Endothelial cell of umbilical vein (primary cell): ENCODE measurements at regions not wholly inside any gene's neighbourhood (a gene's known extent, or its start where the extent isn't known, plus 50 kb on each side); places are given as distances from the start of the nearest gene placed in this dataset.

ENCODE experiments used
- BruUV-seq: library from RNA; stranded (reverse); fragments of 400-500 nt; replicated peaks from 2 replicates; lab custom pipeline; 2021; lab: Mats Ljungman, UMichigan
- CTCF ChIA-PET: fragments of 300-600, 350-600 bp; sonication (Branson Sonifier 250); formaldehyde crosslinking; loops from one replicate; lab custom pipeline; 2021; ENCODE audit warnings: antibody characterized with exemption, inconsistent platforms; lab: Charles Lee
- POLR2A ChIA-PET: fragments of 300-600, 350-600 bp; sonication (Branson Sonifier 250); formaldehyde crosslinking; loops from one replicate; lab custom pipeline; 2021; ENCODE audit warnings: antibody characterized with exemption, inconsistent platforms; lab: Charles Lee
- DNase-seq: peaks from one replicate; pipeline ENCODE4 v3.0.0-alpha.2; 2011; ENCODE audit warnings: low read depth, low spot score
- FAIRE-seq: peaks from 2 replicates; lab custom pipeline; 2011; peaks lifted over from hg19 to GRCh38; lab: Jason Lieb, UNC
- H2AFZ ChIP-seq: 2 replicates; pipeline ENCODE4 v1.6.0; 2012; ENCODE audit warnings: low read depth, low read length, control low read depth, inconsistent platforms
- H3K27ac ChIP-seq: 2 replicates; pipeline ENCODE4 v1.5.1; 2011; ENCODE audit warnings: low read depth, mild to moderate bottlenecking, control low read depth, low read length, moderate library complexity; ENCODE audit not compliant: insufficient read depth
- H3K27me3 ChIP-seq, 2 experiments: 2 replicates each; pipeline versions ENCODE4 v1.6.0 to v1.6.1; 2011; ENCODE audit warnings: low read length in 2 of 2, mixed read lengths in 1 of 2; ENCODE audit not compliant: control insufficient read depth in 2 of 2, insufficient read depth in 2 of 2
- H3K36me3 ChIP-seq, 2 experiments: 2 replicates in 1 of 2; 3 replicates in 1 of 2; pipeline ENCODE4 v1.5.1; 2011; ENCODE audit warnings: low read length in 2 of 2, mild to moderate bottlenecking in 1 of 2, moderate library complexity in 1 of 2; ENCODE audit not compliant: control insufficient read depth in 2 of 2, insufficient read depth in 2 of 2; ENCODE audit errors: extremely low read depth in 1 of 2
- H3K4me1 ChIP-seq: 3 replicates; pipeline ENCODE4 v1.5.1; 2011; ENCODE audit warnings: mild to moderate bottlenecking, low read length; ENCODE audit not compliant: control insufficient read depth, insufficient read depth; ENCODE audit errors: extremely low read depth
- H3K4me2 ChIP-seq: 2 replicates; pipeline ENCODE4 v1.6.1; 2011; ENCODE audit warnings: low read length, control low read depth, mixed read lengths; ENCODE audit not compliant: insufficient read depth
- H3K4me3 ChIP-seq, 3 experiments: fragments of 200-600 bp in 1 of 3; sonication (generic), shearing (Covaris generic) in 1 of 3; replicated peaks in 1 of 3; 2 replicates each; pipeline ENCODE4 v1.5.1; 2011 to 2016; ENCODE audit warnings: control low read depth in 3 of 3, low read length in 3 of 3, mild to moderate bottlenecking in 2 of 3, inconsistent platforms in 1 of 3, low read depth in 1 of 3, moderate library complexity in 1 of 3; ENCODE audit not compliant: insufficient read depth in 1 of 3
- H3K79me2 ChIP-seq: 2 replicates; pipeline ENCODE4 v1.6.0; 2012; ENCODE audit warnings: low read length, inconsistent platforms; ENCODE audit not compliant: control insufficient read depth, insufficient read depth
- H3K9ac ChIP-seq: replicated peaks from 2 replicates; pipeline ENCODE3; 2011; ENCODE audit warnings: low read length, control low read depth; ENCODE audit not compliant: insufficient read depth; ENCODE audit errors: extremely low read depth
- H3K9me1 ChIP-seq: replicated peaks from 3 replicates; pipeline ENCODE4 v1.6.0; 2011; ENCODE audit warnings: mild to moderate bottlenecking, low read length; ENCODE audit not compliant: control insufficient read depth, insufficient read depth; ENCODE audit errors: extremely low read depth
- H3K9me3 ChIP-seq: replicated peaks from 2 replicates; pipeline ENCODE4 v1.5.1; 2012; ENCODE audit warnings: low read length, inconsistent platforms; ENCODE audit not compliant: control insufficient read depth, insufficient read depth
- H4K20me1 ChIP-seq: replicated peaks from 2 replicates; pipeline ENCODE3; 2011; ENCODE audit warnings: mild to moderate bottlenecking, low read length; ENCODE audit not compliant: control insufficient read depth, insufficient read depth; ENCODE audit errors: extremely low read depth
- EZH2 ChIP-seq: IDR thresholded peaks from 2 replicates; pipeline ENCODE4 v1.6.1; 2012; ENCODE audit warnings: borderline replicate concordance, low read depth, mild to moderate bottlenecking, moderate library complexity, low read length, inconsistent platforms; ENCODE audit not compliant: severe bottlenecking
- FOS ChIP-seq: IDR thresholded peaks from 2 replicates; pipeline ENCODE4 v1.6.1; 2011; ENCODE audit warnings: mild to moderate bottlenecking, low read length, moderate library complexity, borderline replicate concordance; ENCODE audit not compliant: insufficient read depth
- GATA2 ChIP-seq: IDR thresholded peaks from 2 replicates; pipeline ENCODE4 v1.7.0; 2011; ENCODE audit warnings: low read depth, mild to moderate bottlenecking, moderate library complexity, mixed read lengths, low read length; ENCODE audit not compliant: insufficient read length, insufficient read depth
- MYC ChIP-seq: IDR thresholded peaks from one replicate; pipeline ENCODE4 v1.6.1; 2011; ENCODE audit warnings: mild to moderate bottlenecking, low read depth, low read length
- POLR2A ChIP-seq: IDR thresholded peaks from 2 replicates; pipeline ENCODE4 v1.6.1; 2012; ENCODE audit warnings: low read depth, mild to moderate bottlenecking, control low read depth, low read length
- dilution Hi-C: fragments of 300-500 bp; cut with MboI; formaldehyde crosslinking; loops from one replicate; pipeline ENCODE4 v1.15.0; 2019; ENCODE audit warnings: low sequenced_read_pairs; ENCODE audit not compliant: extremely low pct_ligation_motif_present
- intact Hi-C: fragments of 100-400 bp; cut with micrococcal nuclease; formaldehyde crosslinking; loops from one replicate; pipeline ENCODE4 v1.10.0; 2022
- TF ChIP-seq, protein P1 (sequence below), 2 donors: IDR thresholded peaks; 1 replicate in 1 of 2; 2 replicates in 1 of 2; pipeline ENCODE4 v1.5.1; 2011; ENCODE audit warnings: low read length in 2 of 2, mild to moderate bottlenecking in 2 of 2, moderate library complexity in 2 of 2, control low read depth in 1 of 2, inconsistent platforms in 1 of 2, low read depth in 1 of 2; ENCODE audit not compliant: insufficient read depth in 1 of 2; ENCODE audit errors: extremely low read depth in 1 of 2
- TF ChIP-seq, protein P2 (sequence below): IDR thresholded peaks from 2 replicates; pipeline ENCODE4 v1.6.1; 2011; ENCODE audit not compliant: insufficient read depth, insufficient read length

DNA sequence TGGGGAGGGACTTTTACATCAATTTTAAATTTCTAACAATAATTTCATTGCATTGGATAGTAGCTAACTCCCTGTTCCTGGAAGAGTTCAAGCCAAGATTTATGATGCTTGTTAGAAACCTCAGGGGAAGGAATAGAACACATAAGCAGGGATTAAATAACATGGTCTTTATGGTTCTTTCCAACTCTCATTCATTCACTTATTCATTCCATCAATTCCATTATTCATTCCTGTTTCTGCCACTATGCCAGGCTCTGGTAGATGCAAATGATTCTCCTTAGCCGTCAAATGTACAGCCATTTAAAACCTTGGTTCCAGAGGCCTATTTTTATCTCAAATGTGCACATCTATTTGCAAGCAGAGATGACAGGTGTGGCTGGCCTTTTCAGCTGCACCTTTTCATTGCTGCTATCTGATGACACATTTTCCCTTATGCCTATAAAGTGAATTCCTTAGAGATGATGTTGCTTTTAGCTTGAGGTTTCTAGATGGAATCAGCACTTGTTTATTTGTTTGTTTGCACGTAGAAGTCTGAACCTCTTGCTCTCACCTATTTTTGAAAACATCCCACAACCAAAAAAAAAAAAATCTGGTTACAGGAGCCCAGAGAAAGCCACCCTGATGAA, 205.7 kb upstream of the IGFBP3 start:
- Histone ChIP-seq H4K20me1 (no peaks in the 10 kb centered on the region), H3K4me3 (no peak overlapping the region), H3K27me3 (peaks cover 0 to 4% of the 10 kb centered on the region in 2 experiments), H3K27ac (no peak overlapping the region), H3K79me2 (no peaks in the 10 kb centered on the region), H3K9me3 (no peaks in the 10 kb centered on the region), H2AFZ (no peak overlapping the region), H3K36me3 (no peaks in the 10 kb centered on the region), H3K9me1 (no peaks in the 10 kb centered on the region), H3K4me2 (no peak overlapping the region), H3K4me1 (no peaks in the 10 kb centered on the region), H3K9ac (no peak overlapping the region)
- no peak for FAIRE-seq
- no TSS peak for BruUV-seq
- ChIA-PET POLR2A (no interaction called here), CTCF (no interaction called here)
- TF ChIP-seq POLR2A = no peak
- TF ChIP-seq EZH2 = no peak
- TF ChIP-seq GATA2 = no peak
- TF ChIP-seq, protein P1, sequence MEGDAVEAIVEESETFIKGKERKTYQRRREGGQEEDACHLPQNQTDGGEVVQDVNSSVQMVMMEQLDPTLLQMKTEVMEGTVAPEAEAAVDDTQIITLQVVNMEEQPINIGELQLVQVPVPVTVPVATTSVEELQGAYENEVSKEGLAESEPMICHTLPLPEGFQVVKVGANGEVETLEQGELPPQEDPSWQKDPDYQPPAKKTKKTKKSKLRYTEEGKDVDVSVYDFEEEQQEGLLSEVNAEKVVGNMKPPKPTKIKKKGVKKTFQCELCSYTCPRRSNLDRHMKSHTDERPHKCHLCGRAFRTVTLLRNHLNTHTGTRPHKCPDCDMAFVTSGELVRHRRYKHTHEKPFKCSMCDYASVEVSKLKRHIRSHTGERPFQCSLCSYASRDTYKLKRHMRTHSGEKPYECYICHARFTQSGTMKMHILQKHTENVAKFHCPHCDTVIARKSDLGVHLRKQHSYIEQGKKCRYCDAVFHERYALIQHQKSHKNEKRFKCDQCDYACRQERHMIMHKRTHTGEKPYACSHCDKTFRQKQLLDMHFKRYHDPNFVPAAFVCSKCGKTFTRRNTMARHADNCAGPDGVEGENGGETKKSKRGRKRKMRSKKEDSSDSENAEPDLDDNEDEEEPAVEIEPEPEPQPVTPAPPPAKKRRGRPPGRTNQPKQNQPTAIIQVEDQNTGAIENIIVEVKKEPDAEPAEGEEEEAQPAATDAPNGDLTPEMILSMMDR (IDR thresholded peaks at IDR 0.05; ENCODE audit: extremely low read depth in 1 of 2, insufficient read depth in 1 of 2, low read depth in 1 of 2, low read length in 2 of 2) = no peak
- TF ChIP-seq MYC = no peak
- TF ChIP-seq, protein P2, sequence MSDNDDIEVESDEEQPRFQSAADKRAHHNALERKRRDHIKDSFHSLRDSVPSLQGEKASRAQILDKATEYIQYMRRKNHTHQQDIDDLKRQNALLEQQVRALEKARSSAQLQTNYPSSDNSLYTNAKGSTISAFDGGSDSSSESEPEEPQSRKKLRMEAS = no peak
- TF ChIP-seq FOS = no peak
- DNase-seq = no peak
- intact Hi-C loops (loop anchor here (10.0 kb wide), 1 partner anchor 202 kb away; the partner anchor contains the start of gene IGFBP3), dilution Hi-C loops (no loop called here)
